Hematopoietic multipotent progenitor cell treated with erythropoietin and hydrocortisone succinate and interleukin-3 and kit ligand, for 6 days (in vitro differentiated cells): ENCODE measurements at regions not wholly inside any gene's neighbourhood (a gene's known extent, or its start where the extent isn't known, plus 50 kb on each side); places are given as distances from the start of the nearest gene placed in this dataset.

Experiments
- DNase-seq: peaks from one replicate; pipeline ENCODE4 v3.0.0-alpha.2; 2015

DNA sequence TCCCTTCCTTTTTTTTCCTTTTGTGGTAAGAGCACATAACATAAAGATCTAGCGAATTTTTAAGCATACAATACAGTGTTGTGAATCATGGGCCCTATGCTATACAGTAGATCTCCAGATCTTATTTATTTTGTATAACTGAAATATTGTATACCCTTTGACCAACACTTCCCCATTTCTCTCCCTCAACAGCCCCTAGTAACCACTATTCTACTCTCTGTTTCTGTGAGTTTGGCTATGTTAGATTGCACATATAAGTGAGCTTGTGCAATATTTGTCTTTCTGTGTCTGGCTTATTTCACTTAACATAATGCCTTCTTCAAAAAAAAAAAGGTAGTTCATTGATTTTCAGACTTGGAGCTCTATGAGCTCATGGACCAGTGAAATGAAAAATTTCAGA lies 180.5 kb downstream of the C11orf91 start:
- DNase-seq: peak; percentile 11

DNA sequence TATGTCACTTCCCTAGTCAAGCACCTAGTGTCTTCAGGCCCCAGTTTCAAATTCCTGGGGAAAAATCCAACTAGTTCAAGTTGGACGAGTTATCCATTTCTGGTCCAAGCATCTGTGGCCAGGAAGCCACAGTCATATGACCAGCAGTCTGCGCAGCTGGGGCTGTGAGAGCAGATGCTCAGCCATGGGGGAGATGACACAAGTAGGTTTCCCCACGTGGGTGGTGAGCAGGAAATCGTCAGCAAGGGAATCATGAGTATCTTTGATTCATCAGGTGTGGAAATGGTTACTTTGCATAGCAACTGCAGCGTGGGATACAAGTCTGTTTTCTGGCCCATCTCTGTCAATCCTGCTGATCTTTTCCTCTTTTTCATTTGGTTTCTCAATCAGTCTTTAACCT lies 185.3 kb downstream of the C11orf91 start:
- DNase-seq: no peak

DNA sequence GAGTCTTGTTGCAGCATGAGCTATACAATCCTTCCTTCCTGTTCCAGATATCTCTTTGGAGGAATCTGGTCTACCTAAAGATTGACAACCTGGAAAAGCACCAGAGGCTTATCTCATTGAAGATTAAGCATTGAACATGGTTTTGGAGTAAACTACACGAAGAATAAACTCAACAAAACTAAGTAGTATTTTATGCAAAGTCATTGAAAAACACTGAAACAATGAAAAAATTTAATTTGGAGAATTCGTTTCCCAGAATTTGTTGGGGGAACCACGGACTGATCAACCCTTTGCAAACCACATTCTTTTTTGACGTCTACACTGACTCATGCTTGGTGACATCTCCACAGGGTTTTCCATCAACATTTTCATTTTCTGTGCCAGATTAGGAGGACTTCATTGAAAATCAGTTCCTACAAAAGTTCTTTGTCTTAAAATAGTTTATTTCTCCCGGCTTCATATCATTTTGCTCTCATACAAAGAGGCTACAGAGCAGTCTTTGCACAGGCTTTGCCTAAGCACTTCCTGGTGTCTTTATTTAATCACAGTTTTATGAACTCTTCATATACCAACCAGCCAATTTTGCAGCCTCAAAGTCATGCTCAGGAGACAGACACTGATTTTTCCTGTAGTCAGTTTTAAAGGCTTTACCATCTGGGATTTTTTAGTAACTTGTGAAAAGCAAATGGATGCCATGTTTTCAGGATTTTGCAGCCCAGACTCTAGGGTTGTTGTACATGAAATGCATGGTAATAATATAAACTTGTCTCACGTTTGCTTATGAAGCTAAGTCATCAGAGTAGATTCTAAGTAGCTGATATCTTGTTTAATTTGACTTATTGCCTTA lies 186.3 kb downstream of the C11orf91 start:
- DNase-seq: no peak

DNA sequence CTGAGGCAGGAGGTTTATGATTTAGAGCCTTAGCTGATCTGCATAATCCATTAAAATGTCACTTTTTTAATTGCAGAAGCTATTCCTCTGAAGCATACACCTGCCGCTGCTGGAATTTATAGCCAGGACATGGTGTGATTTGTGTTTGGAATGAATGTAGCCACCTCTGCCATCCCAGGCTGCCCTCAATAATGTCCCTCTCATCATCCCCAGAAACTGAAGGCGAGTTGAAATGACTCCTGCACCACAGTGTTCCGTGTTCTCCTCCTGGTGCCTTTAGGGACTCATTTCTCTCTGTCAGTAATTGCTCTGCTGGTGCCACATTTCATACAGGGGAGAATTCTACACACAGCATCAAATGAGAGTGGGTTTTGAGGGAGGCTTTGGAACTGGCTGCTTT lies 191.0 kb downstream of the C11orf91 start:
- no peak for DNase-seq

- peak; percentile 1 for DNase-seq
Observed at GRCh38 chr11:33507967-33508366, 192.7 kb downstream of the C11orf91 start.

DNA sequence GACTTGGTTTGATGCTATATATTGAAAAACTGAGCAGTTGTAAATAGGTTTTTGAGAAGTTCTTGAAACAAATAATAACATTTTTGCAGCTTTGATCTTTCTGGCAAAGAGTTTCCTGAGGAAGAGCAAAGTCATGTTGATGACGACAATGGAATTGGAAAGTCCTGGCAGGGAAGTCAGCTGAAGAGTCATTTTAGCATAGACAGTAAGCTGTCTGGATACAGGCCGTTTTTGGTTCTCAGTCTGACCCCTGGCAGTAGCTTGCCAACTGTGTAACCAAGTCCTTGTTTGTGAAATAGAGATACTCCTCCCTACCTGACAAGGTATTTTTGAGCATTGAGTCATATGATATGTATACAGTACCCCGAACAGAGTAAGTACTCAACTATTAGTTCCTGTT lies 193.3 kb downstream of the C11orf91 start:
- DNase-seq: no peak

- no peak for DNase-seq
Observed at GRCh38 chr11:33505093-33505492, 195.5 kb downstream of the C11orf91 start.

DNA sequence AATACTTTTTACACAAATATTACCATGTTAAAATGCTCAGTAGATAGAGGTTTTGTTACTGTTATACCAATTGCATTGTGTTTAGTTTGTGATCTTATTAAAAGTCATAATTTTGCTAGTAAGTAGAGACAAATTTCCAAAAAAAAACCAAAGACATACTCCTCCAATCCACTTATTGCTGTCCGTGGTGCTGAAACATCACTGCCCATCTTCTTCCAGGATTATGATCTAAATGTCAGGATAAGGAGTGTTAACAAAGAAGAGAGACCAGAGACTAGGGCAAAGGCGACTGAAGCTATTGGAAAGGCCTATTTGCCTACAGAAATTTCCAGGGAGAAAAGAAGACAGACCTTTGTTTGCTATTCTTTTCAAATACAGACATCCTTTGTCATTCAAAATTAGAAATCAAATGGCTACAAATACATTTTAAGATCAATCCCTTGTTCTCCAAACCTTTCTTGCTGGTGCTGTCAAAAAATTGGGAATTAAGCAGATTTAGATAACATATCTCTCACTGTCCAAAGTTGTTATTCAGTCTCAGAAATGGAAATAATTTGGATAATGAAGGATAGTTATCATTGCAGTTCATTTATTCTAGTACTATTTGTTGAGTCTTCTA lies 199.7 kb downstream of the C11orf91 start:
- DNase-seq: peak; percentile 72

GRCh38 chr11:33500332-33500731 lies 200.3 kb downstream of the C11orf91 start:
- DNase-seq: no peak

GRCh38 chr11:33492596-33492995 lies 208.0 kb downstream of the C11orf91 start:
- no peak for DNase-seq

DNA sequence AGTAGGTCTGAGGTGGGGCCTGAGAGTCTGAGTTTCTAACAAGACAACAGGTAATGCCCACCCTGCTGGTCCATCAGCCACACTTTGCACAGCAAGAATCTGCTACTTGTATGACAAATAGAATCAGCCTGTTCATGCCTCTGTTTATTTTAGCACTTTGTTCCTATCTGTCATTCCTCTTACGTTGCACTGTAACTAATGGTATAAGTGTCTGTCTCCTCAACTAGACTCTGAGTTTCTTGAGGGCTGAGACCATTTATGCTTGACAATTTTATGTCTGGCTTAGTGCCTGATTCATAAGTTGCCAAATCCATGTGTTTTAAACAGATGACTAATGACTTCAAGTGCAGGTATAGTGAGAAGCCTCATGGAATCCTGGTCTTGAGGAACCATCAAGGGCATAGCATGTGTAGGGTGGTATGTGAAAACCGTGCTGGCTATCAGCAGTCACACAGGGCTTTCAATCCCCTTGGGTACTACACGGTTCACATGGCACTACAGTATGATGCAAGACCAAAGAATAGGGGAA lies 209.7 kb downstream of the C11orf91 start:
- DNase-seq: no peak

- no peak for DNase-seq
Observed at GRCh38 chr11:33488971-33489370, 211.7 kb downstream of the C11orf91 start.

DNA sequence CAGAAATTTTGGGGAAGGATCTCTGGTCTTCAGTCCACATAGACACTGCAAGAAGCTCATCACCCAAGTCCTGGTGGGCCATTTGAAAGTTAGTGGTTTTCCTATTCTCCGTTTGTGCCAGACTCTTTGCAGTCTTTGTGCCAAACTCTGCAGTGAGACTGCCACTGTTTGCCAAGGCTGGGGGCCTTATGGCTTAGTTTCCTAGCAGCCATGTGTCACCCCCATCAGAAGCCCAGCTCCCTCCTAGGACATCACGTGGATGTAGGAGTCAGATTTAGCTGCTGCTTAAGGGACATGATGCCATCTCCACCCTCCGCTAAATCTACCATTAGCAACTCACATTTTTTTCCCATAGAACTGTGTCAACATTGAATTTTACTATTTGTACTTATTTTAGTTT lies 220.0 kb downstream of the C11orf91 start:
- DNase-seq: no peak

- DNase-seq: no peak
Observed at GRCh38 chr11:33479231-33479630, 221.4 kb downstream of the C11orf91 start.

- no peak for DNase-seq
Observed at GRCh38 chr11:33478111-33478573, 221.0 kb downstream of the HIPK3 start.

DNA sequence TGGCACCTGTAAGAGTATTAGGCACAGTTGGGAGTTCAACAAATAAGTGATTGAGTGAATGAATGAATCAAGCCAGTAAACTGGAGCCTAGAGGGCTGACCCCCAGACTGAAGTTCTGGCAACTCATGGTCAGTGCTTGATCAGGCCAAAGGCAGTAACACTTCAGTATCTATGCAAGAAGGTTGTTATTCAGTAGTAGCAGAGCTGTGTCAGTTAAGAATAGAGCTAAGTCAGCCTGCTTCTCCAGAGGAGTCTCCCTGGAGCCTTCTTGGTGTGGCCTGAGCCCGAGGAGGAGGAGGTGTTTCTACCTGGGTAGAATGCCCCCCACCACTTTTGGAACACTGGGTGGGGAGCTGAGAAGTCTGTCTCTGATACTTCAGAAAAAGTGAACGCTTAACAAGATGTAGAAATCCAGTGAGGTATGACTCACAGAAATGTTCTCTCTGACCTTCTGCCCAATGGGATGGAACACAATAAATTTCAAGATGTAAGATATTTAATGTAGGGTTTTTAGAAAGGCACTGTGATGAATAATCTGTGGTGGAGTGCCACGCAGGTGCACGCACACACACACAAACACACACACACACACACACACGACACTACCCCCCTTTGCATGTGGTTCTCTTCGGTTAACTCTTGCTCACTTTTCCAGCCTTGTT lies 219.9 kb downstream of the HIPK3 start:
- DNase-seq: no peak

GRCh38 chr11:33475993-33476392 lies 218.8 kb downstream of the HIPK3 start:
- DNase-seq: peak; percentile 10

GRCh38 chr11:33474866-33475265 lies 217.7 kb downstream of the HIPK3 start:
- no peak for DNase-seq

- no peak for DNase-seq
Observed at GRCh38 chr11:33471541-33471940, 214.4 kb downstream of the HIPK3 start.

GRCh38 chr11:33467966-33468365 lies 210.8 kb downstream of the HIPK3 start:
- no peak for DNase-seq

DNA sequence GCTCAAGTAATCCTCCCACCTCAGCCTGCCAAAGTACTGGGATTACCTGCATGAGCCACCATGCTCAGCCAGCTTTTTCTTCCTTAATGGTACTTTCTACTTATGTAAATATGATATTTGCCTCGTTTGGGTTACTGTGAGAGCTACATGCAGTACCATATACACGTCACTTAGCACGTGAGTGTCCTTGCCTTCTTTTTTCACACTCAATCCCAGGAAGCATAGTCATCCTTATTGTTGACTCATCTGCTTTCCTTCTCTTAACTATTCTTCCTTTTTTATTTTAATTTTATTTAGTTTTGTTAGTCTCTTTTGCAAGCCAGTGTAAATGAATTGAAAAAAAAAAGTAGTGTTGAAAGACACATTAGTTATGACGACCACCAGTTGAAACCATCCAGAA lies 205.9 kb downstream of the HIPK3 start:
- DNase-seq: no peak

DNA sequence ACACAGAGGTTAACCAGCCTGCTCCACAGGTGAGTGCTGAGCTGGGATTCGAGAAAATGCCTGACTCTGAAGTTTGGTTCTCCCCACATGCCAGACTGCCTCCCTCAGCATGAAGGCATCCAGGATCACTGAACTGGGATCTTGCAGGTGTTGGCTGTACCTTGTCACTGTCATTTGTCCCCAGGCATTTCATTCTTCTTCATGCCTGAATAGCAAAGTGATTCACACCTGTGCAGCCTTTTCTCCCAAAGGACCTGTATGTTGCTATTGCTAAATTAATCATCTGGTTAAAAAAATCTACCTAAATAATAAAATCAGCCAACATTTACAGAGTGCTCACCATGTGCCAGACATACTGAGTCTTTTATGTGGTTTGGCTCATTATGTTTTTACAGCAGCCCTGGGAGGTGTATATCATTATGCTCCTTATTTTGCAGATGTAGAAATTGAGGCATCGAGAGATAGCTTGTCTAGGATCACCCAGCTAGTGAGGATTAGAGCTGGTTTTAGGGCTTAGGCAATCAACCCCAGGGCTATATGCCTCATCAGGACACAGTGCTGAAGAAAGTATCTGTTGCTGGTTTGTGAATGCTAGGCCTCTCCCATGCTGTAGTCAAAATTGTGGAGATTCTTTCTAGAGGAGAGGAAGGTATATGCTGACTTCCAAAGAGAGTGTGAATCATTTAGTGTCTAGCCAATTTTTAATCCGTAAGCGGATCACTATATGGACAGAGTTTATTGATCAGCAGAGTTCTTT lies 204.4 kb downstream of the HIPK3 start:
- no peak for DNase-seq

DNA sequence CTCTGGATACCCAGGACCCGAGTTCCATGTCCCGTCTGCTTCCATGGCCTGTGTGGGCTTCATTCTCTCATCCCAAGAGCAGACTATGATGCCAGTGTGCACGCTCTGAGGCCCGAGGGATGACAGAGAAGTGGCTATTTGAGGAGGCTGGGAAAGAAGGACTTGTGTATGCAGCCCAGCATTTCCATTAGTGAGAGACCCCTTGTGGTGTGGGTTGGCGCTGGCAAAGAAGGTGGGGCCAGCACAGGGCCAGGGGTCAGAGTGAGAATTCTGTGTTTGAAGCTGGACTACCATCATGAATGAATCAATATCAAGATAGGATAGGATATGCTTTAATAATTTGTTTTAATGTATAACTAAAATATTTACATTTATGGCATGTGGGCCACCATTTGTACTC lies 200.8 kb downstream of the HIPK3 start:
- DNase-seq: no peak
